Neutrophil (primary cell): ENCODE measurements at regions not wholly inside any gene's neighbourhood (a gene's known extent, or its start where the extent isn't known, plus 50 kb on each side); places are given as distances from the start of the nearest gene placed in this dataset.

ENCODE experiments used
- H3K27ac ChIP-seq: fragments of 200-600 bp; sonication (generic); 2 replicates; pipeline ENCODE4 v1.5.1; 2016; ENCODE audit warnings: mild to moderate bottlenecking, moderate library complexity
- H3K27me3 ChIP-seq: fragments of 200-600 bp; sonication (generic); 2 replicates; pipeline ENCODE4 v1.6.0; 2016; ENCODE audit warnings: mild to moderate bottlenecking
- H3K36me3 ChIP-seq: fragments of 200-600 bp; sonication (generic); 2 replicates; pipeline ENCODE4 v1.5.1; 2017
- H3K4me1 ChIP-seq, 2 experiments: fragments of 200-600 bp in 1 of 2; sonication (generic) in 1 of 2; 1 replicate in 1 of 2; 2 replicates in 1 of 2; pipeline versions ENCODE4 v1.5.1 to v1.6.1; 2013 to 2016; ENCODE audit warnings: low read depth in 1 of 2, low read length in 1 of 2, mild to moderate bottlenecking in 1 of 2, moderate library complexity in 1 of 2; ENCODE audit not compliant: control insufficient read depth in 1 of 2, insufficient read depth in 1 of 2
- H3K4me3 ChIP-seq, 2 experiments: fragments of 200-600 bp in 1 of 2; sonication (generic) in 1 of 2; 1 replicate in 1 of 2; 2 replicates in 1 of 2; pipeline ENCODE4 v1.5.1; 2013 to 2016; ENCODE audit warnings: low read depth in 1 of 2, low read length in 1 of 2, mild to moderate bottlenecking in 1 of 2, moderate library complexity in 1 of 2
- H3K9me3 ChIP-seq: fragments of 200-600 bp; sonication (generic); 2 replicates; pipeline ENCODE4 v1.5.1; 2016
- CTCF ChIP-seq: fragments of 200-600 bp; sonication (generic); IDR thresholded peaks from 2 replicates; pipeline ENCODE4 v1.5.1; 2016; ENCODE audit warnings: antibody characterized with exemption

- H3K27me3 ChIP-seq: no peaks in the 10 kb centered on the region
- no peak for TF ChIP-seq CTCF
Measured at GRCh38 chr3:153060346-153060745, 101.7 kb upstream of the RAP2B start.

GRCh38 chr3:153061938-153062528 lies 100.0 kb upstream of the RAP2B start:
- no peak overlapping the region for H3K4me3 ChIP-seq
- H3K27ac ChIP-seq: no peak overlapping the region
- H3K9me3 ChIP-seq: no peaks in the 10 kb centered on the region
- H3K27me3 ChIP-seq: no peaks in the 10 kb centered on the region
- no peak for TF ChIP-seq CTCF
- H3K4me1 ChIP-seq: peaks cover 2 to 12% of the 10 kb centered on the region in 2 experiments
- H3K36me3 ChIP-seq: no peaks in the 10 kb centered on the region

More at GRCh38 chr3:153060346-153060745, 101.7 kb upstream of the RAP2B start:
- Histone ChIP-seq H3K4me3 (no peak overlapping the region), H3K9me3 (no peaks in the 10 kb centered on the region), H3K36me3 (no peaks in the 10 kb centered on the region), H3K4me1 (peaks cover 0 to 7% of the 10 kb centered on the region in 2 experiments), H3K27ac (no peak overlapping the region)

GRCh38 chr3:153063337-153063736 lies 98.7 kb upstream of the RAP2B start:
- no peaks in the 10 kb centered on the region for H3K9me3 ChIP-seq
- no peak for TF ChIP-seq CTCF
- H3K4me1 ChIP-seq: peaks cover 13 to 18% of the 10 kb centered on the region in 2 experiments

GRCh38 chr3:153066983-153067382 lies 95.0 kb upstream of the RAP2B start:
- H3K36me3 ChIP-seq: no peaks in the 10 kb centered on the region
- peak overlapping the region in 1 of 2 experiments; percentile 23 for H3K4me3 ChIP-seq
- H3K4me1 ChIP-seq: peaks cover 25 to 36% of the 10 kb centered on the region in 2 experiments
- H3K27ac ChIP-seq: no peak overlapping the region
- no peaks in the 10 kb centered on the region for H3K9me3 ChIP-seq
- no peaks in the 10 kb centered on the region for H3K27me3 ChIP-seq
- no peak for TF ChIP-seq CTCF

More at GRCh38 chr3:153063337-153063736, 98.7 kb upstream of the RAP2B start:
- H3K27me3 ChIP-seq: no peaks in the 10 kb centered on the region
- H3K36me3 ChIP-seq: no peaks in the 10 kb centered on the region
- H3K27ac ChIP-seq: no peak overlapping the region
- H3K4me3 ChIP-seq: no peak overlapping the region

- Histone ChIP-seq H3K9me3 (no peaks in the 10 kb centered on the region), H3K27me3 (no peaks in the 10 kb centered on the region), H3K36me3 (no peaks in the 10 kb centered on the region), H3K4me3 (no peak overlapping the region), H3K4me1 (peaks cover 25 to 38% of the 10 kb centered on the region in 2 experiments), H3K27ac (peak overlapping the region; percentile 62)
- no peak for TF ChIP-seq CTCF
Measured at GRCh38 chr3:153069598-153070510, 92.2 kb upstream of the RAP2B start.
